HG03469 (cell line): ENCODE measurements at regions not wholly inside any gene's neighbourhood (a gene's known extent, or its start where the extent isn't known, plus 50 kb on each side); places are given as distances from the start of the nearest gene placed in this dataset.
"Not testable (repeated sequence)": the region's sequence is repeated elsewhere in the genome, so short reads cannot be mapped to it uniquely, and the experiment has no call there.

ENCODE experiments used
- ATAC-seq: cut with Tn5 transposase; IDR thresholded peaks from one replicate; pipeline ENCODE4 v1.9.1; 2021; ENCODE audit warnings: mild to moderate bottlenecking, moderate library complexity, moderate number of reproducible peaks; ENCODE audit not compliant: unreplicated experiment

GRCh38 chr21:27582948-27583430 lies 616.1 kb upstream of the ADAMTS5 start:
- ATAC-seq = no peak

- ATAC-seq = no peak
These were observed 615.5 kb upstream of the ADAMTS5 start for GRCh38 chr21:27582246-27582947.

- no peak for ATAC-seq
These were observed 614.3 kb upstream of the ADAMTS5 start for GRCh38 chr21:27581168-27581567.

- ATAC-seq = no peak
These were observed 613.4 kb upstream of the ADAMTS5 start for GRCh38 chr21:27580276-27580675.

GRCh38 chr21:27578741-27579265 lies 611.9 kb upstream of the ADAMTS5 start:
- ATAC-seq = no peak

GRCh38 chr21:27572696-27573095 lies 605.8 kb upstream of the ADAMTS5 start:
- no peak for ATAC-seq

- no peak for ATAC-seq
These were observed 604.8 kb upstream of the ADAMTS5 start for GRCh38 chr21:27571706-27572105.

GRCh38 chr21:27570306-27570868 lies 603.5 kb upstream of the ADAMTS5 start:
- ATAC-seq = no peak

GRCh38 chr21:27569831-27570230 lies 602.9 kb upstream of the ADAMTS5 start:
- ATAC-seq = no peak

GRCh38 chr21:27569091-27569490 lies 602.2 kb upstream of the ADAMTS5 start:
- ATAC-seq = no peak

GRCh38 chr21:27567381-27567780 lies 600.5 kb upstream of the ADAMTS5 start:
- no peak for ATAC-seq

- ATAC-seq = no peak
These were observed 599.6 kb upstream of the ADAMTS5 start for GRCh38 chr21:27566521-27566920.

GRCh38 chr21:27565364-27565763 lies 598.5 kb upstream of the ADAMTS5 start:
- ATAC-seq = no peak

- ATAC-seq = no peak
These were observed 597.9 kb upstream of the ADAMTS5 start for GRCh38 chr21:27564684-27565301.

GRCh38 chr21:27562303-27562702 lies 595.4 kb upstream of the ADAMTS5 start:
- no peak for ATAC-seq

GRCh38 chr21:27561116-27561515 lies 594.2 kb upstream of the ADAMTS5 start:
- no peak for ATAC-seq

GRCh38 chr21:27557356-27557755 lies 590.5 kb upstream of the ADAMTS5 start:
- ATAC-seq = no peak

GRCh38 chr21:27555996-27556395 lies 589.1 kb upstream of the ADAMTS5 start:
- ATAC-seq = no peak

GRCh38 chr21:27550287-27550686 lies 583.4 kb upstream of the ADAMTS5 start:
- no peak for ATAC-seq

- ATAC-seq = no peak
These were observed 581.6 kb upstream of the ADAMTS5 start for GRCh38 chr21:27548486-27548885.

GRCh38 chr21:27545754-27546349 lies 579.0 kb upstream of the ADAMTS5 start:
- ATAC-seq = no peak

- not testable (repeated sequence) for ATAC-seq
These were observed 575.2 kb upstream of the ADAMTS5 start for GRCh38 chr21:27542126-27542525.
